Cardiac fibroblast (primary cell): ENCODE measurements at regions not wholly inside any gene's neighbourhood (a gene's known extent, or its start where the extent isn't known, plus 50 kb on each side); places are given as distances from the start of the nearest gene placed in this dataset.
"Not testable (repeated sequence)": the region's sequence is repeated elsewhere in the genome, so short reads cannot be mapped to it uniquely, and the experiment has no call there.

Experiments
- DNase-seq, 2 donors: peaks; one replicate each; pipeline versions ENCODE4 v3.0.0 to v3.0.0-alpha.2; 2010; ENCODE audit warnings: low read depth in 2 of 2
- H3K4me3 ChIP-seq, 2 donors: replicated peaks in 1 of 2; 1 replicate in 1 of 2; 2 replicates in 1 of 2; pipeline ENCODE4 v1.5.1; 2011; ENCODE audit warnings: low read depth in 2 of 2, low read length in 2 of 2, mild to moderate bottlenecking in 2 of 2, moderate library complexity in 1 of 2
- TF ChIP-seq, protein P1 (sequence below): IDR thresholded peaks from one replicate; pipeline ENCODE4 v1.5.1; 2011; ENCODE audit warnings: low read depth, mild to moderate bottlenecking, low read length, inconsistent platforms

DNA sequence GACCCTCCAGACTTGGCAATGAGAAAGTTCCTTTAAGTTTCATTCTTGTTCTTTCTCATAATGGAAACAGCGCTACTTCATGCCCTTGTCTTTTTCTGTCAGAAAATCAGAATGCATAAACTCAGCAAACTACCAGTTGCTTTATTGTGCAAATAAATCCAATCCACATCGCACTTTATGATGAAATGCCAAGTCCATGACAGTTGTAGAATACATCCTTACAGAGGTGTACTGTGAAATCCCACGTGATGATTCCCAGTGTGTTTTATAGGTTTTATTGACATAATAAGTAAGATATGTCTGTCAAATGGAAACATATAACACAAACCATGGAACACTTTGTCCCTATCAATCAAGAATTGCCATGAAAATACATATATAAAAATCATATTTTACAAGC lies 295.0 kb downstream of the PCDH7 start:
- TF ChIP-seq, protein P1, sequence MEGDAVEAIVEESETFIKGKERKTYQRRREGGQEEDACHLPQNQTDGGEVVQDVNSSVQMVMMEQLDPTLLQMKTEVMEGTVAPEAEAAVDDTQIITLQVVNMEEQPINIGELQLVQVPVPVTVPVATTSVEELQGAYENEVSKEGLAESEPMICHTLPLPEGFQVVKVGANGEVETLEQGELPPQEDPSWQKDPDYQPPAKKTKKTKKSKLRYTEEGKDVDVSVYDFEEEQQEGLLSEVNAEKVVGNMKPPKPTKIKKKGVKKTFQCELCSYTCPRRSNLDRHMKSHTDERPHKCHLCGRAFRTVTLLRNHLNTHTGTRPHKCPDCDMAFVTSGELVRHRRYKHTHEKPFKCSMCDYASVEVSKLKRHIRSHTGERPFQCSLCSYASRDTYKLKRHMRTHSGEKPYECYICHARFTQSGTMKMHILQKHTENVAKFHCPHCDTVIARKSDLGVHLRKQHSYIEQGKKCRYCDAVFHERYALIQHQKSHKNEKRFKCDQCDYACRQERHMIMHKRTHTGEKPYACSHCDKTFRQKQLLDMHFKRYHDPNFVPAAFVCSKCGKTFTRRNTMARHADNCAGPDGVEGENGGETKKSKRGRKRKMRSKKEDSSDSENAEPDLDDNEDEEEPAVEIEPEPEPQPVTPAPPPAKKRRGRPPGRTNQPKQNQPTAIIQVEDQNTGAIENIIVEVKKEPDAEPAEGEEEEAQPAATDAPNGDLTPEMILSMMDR: no peak
- no peak for DNase-seq
- H3K4me3 ChIP-seq: no peak overlapping the region

DNA sequence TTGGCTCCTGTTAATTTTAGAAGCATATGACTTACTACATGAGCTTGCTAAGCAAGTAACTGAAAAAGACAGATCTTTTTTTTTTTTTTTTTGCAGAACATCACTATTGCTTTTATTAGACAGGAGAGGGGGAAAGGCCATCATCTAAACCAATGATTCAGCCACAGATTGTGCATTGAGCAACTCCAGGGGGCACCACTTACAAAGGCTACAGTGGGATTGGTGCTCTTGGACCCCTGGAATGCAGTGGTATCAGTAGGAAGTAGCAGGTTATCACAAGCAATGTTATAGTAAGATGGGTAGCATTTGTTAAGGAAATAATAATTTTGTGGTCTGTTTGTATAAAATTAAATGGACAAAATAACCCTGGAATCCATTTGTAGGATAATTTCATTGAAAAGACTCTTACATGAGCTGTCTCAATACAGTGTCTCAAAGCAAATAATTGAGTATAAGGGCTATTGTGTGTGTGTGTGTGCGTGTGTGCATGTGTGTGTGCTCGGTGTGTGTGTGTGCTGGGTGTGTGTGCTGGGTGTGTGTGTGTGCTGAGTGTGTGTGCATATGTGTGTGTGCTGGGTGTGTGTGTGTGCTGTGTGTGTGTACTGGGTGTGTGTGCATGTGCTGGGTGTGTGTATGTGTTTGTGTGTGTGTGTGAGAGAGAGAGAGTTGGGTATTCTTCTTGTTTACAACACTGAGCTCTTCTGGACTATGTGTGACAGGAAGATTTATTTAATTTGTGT lies 296.3 kb downstream of the PCDH7 start:
- no peak overlapping the region for H3K4me3 ChIP-seq
- TF ChIP-seq, protein P1: no peak
- no peak for DNase-seq

DNA sequence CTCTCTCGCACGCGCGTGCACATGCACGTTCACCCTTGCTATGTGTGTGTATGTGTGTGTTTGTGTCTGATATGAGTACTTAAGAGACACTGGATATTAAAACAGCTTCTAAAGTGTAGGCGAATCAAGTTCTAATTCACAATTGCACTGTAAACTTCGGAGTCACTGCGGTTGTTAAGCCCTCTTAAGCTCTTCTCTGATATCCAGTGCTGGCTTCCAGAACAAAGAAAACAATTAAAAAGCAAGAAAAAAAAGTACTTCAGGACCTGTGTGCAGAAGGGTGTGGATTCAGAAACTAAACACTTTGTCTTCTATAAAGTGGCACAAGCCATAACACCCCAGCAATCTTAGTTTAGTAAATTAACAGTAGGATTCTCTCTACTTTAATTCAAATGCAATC lies 300.2 kb downstream of the PCDH7 start:
- no peak for DNase-seq
- TF ChIP-seq, protein P1: no peak
- H3K4me3 ChIP-seq: no peak overlapping the region

DNA sequence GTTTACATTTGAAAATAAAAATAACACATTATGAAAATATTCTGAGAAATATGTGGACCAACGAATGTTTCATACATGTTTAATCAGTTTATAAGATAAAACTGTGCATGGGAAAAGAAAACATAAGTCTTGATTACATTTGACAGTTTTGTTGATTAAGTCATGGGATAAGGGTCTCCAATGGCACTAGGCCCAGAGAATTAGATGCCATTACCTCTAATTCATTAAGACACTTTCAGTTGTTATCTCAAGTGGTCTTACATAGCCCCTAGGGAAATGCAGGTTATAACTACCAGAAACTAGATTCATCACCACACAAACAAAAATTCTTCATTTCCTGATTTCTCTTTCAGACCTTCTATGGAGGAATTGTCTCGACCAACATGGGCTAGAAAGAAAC lies 300.8 kb downstream of the PCDH7 start:
- DNase-seq: no peak

DNA sequence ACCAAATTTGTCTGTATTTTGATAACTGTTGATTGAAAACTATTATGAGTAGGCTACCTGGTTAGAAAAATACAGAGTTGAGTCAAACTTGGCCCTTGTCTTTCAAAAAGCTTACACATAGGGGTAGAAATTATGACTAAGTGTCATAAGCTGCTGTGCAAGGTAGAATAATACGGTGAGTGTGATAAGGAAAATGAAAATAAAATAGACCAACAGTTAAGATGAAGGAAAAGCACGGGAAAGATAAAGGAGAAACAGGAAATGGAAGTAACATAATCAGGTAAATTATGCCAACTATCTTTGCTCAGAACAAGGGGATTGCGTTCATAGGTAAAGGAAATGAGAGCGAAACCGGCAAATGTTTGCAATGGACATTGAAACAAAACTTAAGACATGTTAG lies 302.5 kb downstream of the PCDH7 start:
- TF ChIP-seq, protein P1: no peak
- no peak for DNase-seq
- H3K4me3 ChIP-seq: no peak overlapping the region

More for the DNA sequence above, 300.8 kb downstream of the PCDH7 start:
- no peak overlapping the region for H3K4me3 ChIP-seq
- TF ChIP-seq, protein P1: no peak

DNA sequence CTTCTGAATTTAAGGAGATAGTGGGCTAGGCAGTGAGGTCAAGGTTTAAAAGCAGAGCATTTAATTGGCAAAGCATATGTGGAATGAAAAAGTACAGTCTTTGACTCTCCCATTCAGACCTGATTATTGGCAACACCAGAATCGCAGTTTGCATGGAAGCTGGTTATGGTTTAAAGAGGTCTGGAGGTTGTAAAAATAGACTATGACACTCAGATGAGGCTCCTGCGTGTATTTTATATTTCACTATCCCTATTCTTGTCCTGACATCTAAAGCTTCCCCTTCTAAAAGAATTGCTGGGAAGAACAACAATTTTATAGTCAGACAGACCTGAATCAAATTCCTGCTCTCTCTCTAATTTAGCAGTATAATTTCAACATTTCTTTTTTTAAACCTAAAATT lies 302.9 kb downstream of the PCDH7 start:
- TF ChIP-seq, protein P1: no peak
- no peak overlapping the region for H3K4me3 ChIP-seq
- DNase-seq: no peak

DNA sequence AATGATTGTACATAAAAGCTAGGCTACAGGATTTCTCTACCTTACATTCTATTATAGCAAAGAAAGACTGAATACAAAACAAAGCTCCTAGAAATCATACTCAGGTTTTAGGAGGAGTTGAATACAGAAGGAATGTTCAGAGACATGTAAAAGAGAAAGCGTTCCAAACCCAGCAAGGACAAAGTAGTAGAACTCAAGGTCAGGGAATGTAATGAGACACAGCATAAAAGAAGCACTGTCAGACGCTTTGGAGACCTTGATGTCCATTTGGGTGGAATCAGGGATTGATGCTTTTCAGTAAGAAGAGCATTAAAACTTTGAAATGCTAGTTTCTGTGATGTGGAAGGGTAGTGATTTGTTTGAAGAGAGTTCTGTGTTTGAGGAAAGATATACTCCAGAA lies 303.6 kb downstream of the PCDH7 start:
- TF ChIP-seq, protein P1: no peak
- DNase-seq: no peak
- no peak overlapping the region for H3K4me3 ChIP-seq

DNA sequence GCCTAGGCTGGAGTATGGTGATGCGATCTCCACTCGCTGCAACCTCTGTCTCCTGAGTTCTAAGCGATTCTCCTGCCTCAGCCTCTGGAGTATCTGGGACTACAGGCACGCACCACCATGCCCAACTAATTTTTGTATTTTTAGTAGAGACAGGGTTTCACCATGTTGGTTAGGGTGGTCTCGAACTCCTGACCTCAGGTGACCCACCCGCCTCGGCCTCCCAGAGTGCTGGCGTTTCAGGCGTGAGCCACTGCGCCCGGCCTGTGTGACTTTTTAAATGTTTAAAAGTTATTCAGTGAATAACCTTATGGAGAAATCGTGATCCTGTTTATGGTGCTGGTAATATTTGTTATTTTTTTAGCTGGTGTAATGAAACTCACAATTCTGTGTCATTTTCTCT lies 304.6 kb downstream of the PCDH7 start:
- H3K4me3 ChIP-seq, DNase-seq: not testable (repeated sequence)
